Chondrocyte (in vitro differentiated cells): ENCODE measurements at regions not wholly inside any gene's neighbourhood (a gene's known extent, or its start where the extent isn't known, plus 50 kb on each side); places are given as distances from the start of the nearest gene placed in this dataset.

Source experiments
- DNase-seq: peaks from one replicate; pipeline ENCODE4 v3.0.0; 2021; ENCODE audit warnings: mixed read lengths, low spot score
- H3K27ac Mint-ChIP-seq: one replicate; pipeline ENCODE4 v1.8.0; 2021; ENCODE audit warnings: mild to moderate bottlenecking, moderate library complexity, mixed read lengths; ENCODE audit not compliant: unreplicated experiment
- H3K27me3 Mint-ChIP-seq: 2 replicates; pipeline ENCODE4 v1.8.0; 2021; ENCODE audit warnings: low read depth, mixed read lengths
- H3K36me3 Mint-ChIP-seq: 2 replicates; pipeline ENCODE4 v1.8.0; 2021; ENCODE audit warnings: low read depth, mixed read lengths
- H3K4me1 Mint-ChIP-seq: 2 replicates; pipeline ENCODE4 v1.8.0; 2021; ENCODE audit warnings: low read depth, mild to moderate bottlenecking, mixed read lengths
- H3K4me3 Mint-ChIP-seq: one replicate; pipeline ENCODE4 v1.8.0; 2021; ENCODE audit warnings: mild to moderate bottlenecking, moderate library complexity, mixed read lengths; ENCODE audit not compliant: unreplicated experiment
- H3K9me3 Mint-ChIP-seq: 2 replicates; pipeline ENCODE4 v1.8.0; 2021; ENCODE audit warnings: low read depth, mixed read lengths
- TF ChIP-seq, protein P1 (sequence below): fragments of 200-600 bp; sonication (generic); IDR thresholded peaks from 2 replicates; pipeline ENCODE4 v1.5.0; 2021; ENCODE audit warnings: antibody characterized with exemption, mild to moderate bottlenecking, moderate library complexity

- Mint-ChIP-seq H3K36me3 (no peaks in the 10 kb centered on the region), H3K27me3 (no peaks in the 10 kb centered on the region), H3K4me3 (peak overlapping the region; percentile 31), H3K4me1 (peaks cover 41% of the 10 kb centered on the region), H3K27ac (peak overlapping the region; percentile 90), H3K9me3 (peaks cover 8% of the 10 kb centered on the region)
- TF ChIP-seq, protein P1, sequence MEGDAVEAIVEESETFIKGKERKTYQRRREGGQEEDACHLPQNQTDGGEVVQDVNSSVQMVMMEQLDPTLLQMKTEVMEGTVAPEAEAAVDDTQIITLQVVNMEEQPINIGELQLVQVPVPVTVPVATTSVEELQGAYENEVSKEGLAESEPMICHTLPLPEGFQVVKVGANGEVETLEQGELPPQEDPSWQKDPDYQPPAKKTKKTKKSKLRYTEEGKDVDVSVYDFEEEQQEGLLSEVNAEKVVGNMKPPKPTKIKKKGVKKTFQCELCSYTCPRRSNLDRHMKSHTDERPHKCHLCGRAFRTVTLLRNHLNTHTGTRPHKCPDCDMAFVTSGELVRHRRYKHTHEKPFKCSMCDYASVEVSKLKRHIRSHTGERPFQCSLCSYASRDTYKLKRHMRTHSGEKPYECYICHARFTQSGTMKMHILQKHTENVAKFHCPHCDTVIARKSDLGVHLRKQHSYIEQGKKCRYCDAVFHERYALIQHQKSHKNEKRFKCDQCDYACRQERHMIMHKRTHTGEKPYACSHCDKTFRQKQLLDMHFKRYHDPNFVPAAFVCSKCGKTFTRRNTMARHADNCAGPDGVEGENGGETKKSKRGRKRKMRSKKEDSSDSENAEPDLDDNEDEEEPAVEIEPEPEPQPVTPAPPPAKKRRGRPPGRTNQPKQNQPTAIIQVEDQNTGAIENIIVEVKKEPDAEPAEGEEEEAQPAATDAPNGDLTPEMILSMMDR, result no peak
- DNase-seq, result no peak
These were observed 52.4 kb downstream of the CBLL2 start for GRCh38 chrX:22325096-22325495.

GRCh38 chrX:22329783-22330182 is 57.1 kb downstream of the CBLL2 start:
- peaks cover 10% of the 10 kb centered on the region for H3K9me3 Mint-ChIP-seq
- H3K4me1 Mint-ChIP-seq, result peaks cover 17% of the 10 kb centered on the region
- no peak overlapping the region for H3K4me3 Mint-ChIP-seq
- no peaks in the 10 kb centered on the region for H3K27me3 Mint-ChIP-seq
- DNase-seq, result no peak
- H3K36me3 Mint-ChIP-seq, result peaks cover under 1% of the 10 kb centered on the region
- TF ChIP-seq, protein P1, result no peak
- H3K27ac Mint-ChIP-seq, result no peak overlapping the region

DNA sequence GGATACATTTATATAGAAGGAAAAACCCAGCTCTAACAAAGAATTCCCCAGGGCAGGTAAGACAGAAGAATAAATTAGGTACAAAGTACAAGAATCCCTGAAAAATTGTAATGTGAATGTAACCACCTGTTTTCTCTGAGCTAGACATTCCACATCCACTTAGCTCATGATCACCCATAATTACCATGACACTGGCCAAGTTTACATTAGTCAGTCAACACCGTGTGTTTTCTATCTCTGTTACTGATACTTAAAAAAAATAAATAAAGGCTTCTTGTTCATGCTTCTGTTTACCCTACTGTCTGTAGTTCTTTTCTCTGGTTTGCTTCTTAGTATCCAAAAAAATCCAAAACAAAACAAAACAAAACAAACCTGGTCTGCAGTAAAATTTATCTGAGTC is 66.0 kb downstream of the CBLL2 start:
- no peak overlapping the region for H3K27ac Mint-ChIP-seq
- no peaks in the 10 kb centered on the region for H3K27me3 Mint-ChIP-seq
- peaks cover 10% of the 10 kb centered on the region for H3K4me1 Mint-ChIP-seq
- H3K36me3 Mint-ChIP-seq, result peaks cover 5% of the 10 kb centered on the region
- peaks cover 23% of the 10 kb centered on the region for H3K9me3 Mint-ChIP-seq
- H3K4me3 Mint-ChIP-seq, result no peak overlapping the region
- DNase-seq, result no peak
- TF ChIP-seq, protein P1, result no peak

DNA sequence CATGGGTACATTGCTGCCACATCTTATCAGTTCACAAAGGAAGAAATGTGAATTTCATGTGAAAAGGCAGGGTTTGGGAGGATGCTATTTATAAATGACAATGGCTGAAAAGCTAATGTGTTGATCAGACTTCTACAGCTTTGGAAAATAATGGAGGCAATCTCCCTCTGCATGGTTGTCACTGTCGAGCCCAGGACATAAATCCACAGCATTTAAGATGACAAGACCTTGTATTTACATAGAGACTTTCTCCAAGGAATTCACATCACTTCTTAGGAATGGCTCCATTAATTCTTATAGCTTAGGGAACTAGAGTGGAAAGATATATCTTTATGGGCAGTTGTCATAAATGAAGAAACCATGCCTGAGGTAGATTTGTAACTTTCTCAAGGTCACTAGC is 66.7 kb downstream of the CBLL2 start:
- Mint-ChIP-seq H3K4me3 (no peak overlapping the region), H3K4me1 (peaks cover 10% of the 10 kb centered on the region), H3K27me3 (no peaks in the 10 kb centered on the region), H3K9me3 (peaks cover 23% of the 10 kb centered on the region), H3K36me3 (peaks cover 5% of the 10 kb centered on the region), H3K27ac (no peak overlapping the region)
- no peak for DNase-seq
- TF ChIP-seq, protein P1, result no peak

- Mint-ChIP-seq H3K4me3 (no peak overlapping the region), H3K27ac (no peak overlapping the region), H3K4me1 (peaks cover 10% of the 10 kb centered on the region), H3K27me3 (no peaks in the 10 kb centered on the region), H3K9me3 (peaks cover 18% of the 10 kb centered on the region), H3K36me3 (peaks cover 3% of the 10 kb centered on the region)
- TF ChIP-seq, protein P1, result no peak
- DNase-seq, result no peak
These were observed 67.4 kb downstream of the CBLL2 start for GRCh38 chrX:22340022-22340616.
